COLO829 (cell line): ENCODE measurements at regions not wholly inside any gene's neighbourhood (a gene's known extent, or its start where the extent isn't known, plus 50 kb on each side); places are given as distances from the start of the nearest gene placed in this dataset.
"Not testable (repeated sequence)": the region's sequence is repeated elsewhere in the genome, so short reads cannot be mapped to it uniquely, and the experiment has no call there.

Experiments
- DNase-seq: peaks from one replicate; pipeline ENCODE4 v3.0.0; 2012; ENCODE audit warnings: low spot score

DNA sequence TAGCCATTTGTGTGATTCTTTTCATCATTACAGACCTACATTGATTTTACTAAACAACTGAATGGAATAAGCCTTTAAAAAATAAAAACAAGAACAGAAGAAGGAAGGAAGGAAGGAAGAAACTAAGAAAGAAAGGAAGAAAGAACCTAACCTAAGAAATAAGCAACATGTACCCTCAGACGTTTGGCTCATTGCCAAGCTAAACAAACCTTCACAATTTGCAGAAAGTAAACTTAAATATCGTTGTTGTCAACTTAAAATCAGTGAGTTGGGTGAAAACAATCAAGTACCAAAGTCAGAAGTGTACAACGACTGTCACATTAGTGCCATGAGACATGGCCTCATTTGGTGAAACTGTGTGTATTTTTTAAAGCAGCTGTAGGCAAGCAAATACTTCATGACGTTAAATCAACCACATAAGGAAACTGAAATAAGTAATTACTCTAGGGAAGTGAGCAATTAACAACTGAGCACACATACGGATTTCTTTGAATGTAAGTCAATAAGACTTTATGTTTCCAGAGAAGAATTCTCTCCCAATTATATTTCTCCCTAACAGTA lies 313.1 kb upstream of the TMPRSS15 start:
- DNase-seq: no peak

DNA sequence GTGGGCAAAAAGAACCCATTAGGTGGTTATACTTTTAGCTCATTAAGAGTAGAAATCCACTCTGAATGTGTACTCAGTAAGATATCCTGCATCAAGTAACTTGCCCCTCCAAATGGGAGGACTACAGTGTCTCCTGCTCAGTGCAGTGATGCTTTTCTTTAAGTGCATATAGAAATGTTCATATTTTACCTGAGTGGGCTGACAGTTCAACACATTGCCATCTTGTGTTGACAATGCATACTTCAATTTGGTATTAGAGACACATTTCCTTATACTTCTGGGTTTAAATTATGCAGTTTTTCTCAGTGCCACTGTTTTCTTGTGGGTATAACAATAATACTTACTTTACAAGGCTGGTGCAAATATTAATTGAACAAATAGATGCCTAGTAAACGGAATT lies 318.6 kb upstream of the TMPRSS15 start:
- no peak for DNase-seq

DNA sequence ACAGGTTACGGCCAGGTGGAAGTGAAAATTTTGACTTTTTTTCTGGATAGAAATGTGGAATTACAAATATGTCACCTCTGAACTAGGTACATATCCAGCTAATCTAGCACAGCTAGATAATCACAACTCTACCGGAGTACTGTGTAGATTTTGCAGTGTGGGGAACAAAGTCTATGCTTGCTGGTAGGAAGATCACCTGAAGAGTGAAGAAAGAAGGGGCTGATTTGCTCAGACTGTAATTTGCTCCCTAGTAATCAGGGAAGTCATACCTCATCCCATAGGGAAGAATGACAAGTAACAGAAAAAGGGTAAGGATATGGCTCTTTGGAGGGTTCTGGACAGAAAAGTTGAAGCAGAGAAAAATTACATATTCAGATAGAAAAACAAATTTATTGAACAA lies 319.6 kb upstream of the TMPRSS15 start:
- DNase-seq: no peak

DNA sequence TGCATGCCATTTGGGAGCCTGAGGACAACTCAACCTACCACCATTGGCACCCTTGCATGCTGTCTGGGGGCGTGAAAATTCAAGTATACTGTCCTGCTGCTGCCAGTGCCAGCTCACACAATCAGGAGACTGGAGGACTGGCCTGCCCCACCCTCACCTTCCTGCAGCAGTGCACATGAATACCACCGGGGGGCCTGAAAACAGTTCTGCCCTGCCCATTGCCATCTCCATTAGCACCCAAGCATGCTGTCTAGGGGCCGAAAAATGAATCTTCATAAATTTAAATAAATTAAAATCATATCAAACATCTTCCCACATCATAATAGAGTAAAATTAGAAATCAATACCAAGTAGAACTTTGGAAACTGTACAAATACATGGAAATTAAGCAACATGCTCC lies 322.1 kb upstream of the TMPRSS15 start:
- DNase-seq: no peak

DNA sequence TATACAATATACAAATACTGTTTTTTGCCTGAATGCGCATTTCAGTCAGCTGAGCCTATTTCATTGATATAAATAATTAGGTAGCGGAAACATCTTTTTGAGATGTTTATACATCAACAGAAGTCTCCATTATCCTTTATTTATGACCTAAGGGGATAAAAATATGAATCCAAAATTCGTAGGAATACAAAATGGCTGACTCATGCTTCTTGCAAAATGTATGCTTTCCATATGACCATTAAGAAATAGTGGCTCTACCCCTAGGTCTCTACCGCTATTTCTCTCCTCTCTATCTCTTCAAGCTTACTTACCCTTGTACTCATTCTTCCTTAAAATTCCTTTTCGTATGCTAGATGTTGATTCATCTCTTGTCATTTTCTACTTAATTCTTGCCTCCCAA lies 338.4 kb upstream of the TMPRSS15 start:
- DNase-seq: no peak

DNA sequence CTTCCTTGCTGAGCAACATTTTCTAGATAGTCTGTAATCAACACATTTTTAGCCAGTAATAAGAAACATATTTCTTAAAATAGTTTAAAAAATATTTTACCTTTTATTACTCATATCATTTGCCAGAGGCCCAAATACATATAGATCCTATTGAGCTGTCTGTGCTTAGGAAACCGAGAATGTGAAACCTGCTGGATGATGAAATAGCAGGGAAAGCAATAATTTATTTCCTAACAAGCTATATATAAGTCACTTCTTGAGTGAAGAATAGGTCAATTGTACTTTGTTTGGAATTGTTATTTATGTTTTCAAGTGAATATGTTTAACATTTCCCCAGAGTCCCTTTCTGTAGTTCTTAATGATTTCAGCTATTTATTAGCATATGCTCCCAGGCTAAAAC lies 339.9 kb upstream of the TMPRSS15 start:
- DNase-seq: no peak

DNA sequence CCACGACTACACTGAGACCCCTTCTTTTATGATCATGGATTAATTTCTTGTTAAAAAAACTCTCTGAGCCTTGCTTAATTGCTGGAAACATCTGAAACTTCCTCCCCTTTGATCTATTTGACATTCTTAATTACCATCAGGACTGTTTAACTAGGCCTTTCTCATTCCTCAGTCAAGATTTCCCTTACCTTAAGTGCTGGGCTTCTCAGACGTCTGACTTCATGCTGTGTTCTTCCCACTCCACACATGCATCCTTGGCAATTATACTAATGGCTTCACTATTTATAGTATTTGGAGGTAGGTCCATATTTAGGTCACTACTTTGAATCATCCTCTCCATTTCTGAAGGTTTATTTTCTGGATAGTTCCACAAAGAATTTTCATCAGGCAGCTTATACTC lies 341.3 kb upstream of the TMPRSS15 start:
- no peak for DNase-seq

DNA sequence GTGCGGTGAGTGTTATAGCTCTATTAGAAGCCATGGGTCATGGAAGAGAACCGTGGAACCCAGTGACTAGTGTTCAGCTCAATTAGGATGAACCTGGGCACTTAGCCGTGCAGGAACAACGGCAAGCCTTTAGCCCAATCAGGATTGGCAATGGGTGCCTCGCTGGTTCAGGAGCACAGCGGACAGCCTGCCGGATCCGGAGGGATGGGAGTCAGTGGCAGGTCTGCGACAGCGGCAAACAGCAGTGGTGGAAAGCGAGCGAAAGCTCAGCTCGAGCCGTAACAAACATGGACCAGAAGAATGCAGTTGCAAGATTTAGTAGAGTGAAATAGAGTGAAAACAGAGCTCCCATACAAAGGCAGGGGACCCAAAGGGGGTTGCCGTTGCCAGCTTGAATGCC lies 349.3 kb upstream of the TMPRSS15 start:
- DNase-seq: not testable (repeated sequence)

DNA sequence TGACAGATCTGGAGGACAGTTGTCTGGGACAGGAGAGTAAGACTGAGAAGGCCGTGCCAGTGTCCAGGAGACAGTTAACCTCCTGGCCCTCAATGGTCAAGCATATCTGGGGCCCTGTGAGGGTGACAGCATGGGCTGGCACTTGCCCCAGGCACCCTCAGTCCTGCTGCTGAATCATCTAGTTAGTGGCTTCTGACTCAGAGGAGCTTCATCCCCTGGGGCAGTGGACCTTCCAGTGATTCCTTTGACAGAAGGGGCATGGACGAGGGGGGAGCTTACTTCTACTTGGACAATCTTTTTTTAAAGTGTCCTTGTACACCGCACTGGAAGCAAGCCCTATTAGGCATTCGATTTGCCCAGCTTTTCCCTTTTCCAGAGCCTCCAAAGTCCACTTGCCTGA lies 352.7 kb upstream of the TMPRSS15 start:
- DNase-seq: not testable (repeated sequence)

DNA sequence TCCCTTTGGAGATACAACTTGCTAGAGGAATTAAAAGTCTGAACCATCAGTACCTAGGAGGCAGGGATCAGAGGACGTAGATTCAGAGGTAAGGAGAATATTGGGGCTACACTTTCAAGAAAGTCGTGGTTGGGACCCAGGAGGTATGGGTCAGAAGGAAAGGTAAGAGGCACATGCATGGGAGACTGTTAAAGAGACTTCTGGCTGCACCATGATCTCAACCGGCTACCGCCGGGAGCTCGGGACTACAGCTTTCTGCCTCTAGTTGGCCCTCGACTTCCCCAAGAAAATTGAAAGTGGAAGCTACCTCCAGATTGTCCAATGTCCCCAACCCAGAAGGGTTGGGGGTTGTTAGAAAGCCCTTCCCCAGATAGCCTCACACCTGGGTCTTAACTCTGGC lies 355.7 kb upstream of the TMPRSS15 start:
- DNase-seq: no peak

DNA sequence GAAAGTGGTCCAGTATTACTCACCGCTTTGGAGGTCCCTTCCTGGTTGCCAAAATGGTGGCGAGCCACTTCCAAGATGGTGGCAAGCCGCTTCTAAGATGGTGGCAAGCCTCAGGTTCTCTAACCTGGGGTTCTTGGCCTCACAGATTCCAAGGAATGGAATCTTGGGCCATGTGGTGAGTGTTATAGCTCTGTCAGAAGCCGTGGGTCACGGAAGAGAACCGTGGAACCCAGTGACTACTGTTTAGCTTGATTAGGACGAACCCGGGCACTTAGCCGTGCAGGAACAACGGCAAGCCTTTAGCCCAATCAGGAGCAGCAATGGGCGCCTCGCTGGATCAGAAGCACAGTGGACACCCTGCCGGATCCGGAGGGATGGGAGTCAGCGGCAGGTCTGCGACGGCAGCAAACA lies 356.2 kb upstream of the TMPRSS15 start:
- DNase-seq: no peak

DNA sequence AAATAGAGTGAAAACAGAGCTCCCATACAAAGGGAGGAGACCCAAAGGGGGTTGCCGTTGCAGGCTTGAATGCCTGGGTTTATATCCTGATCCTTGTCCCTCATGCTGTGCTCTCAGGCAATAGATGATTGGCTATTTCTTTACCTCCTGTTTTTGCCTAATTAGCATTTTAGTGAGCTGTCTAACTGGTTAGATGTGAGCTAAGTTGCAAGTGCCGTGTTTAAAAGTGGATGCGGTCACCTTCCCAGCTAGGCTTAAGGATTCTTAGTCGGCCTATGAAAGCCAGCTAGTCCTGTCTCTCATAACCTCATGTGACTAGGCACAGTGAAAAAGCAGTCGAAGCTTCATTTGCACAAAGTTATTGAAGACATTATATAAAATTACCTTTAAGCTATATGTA lies 356.7 kb upstream of the TMPRSS15 start:
- DNase-seq: no peak

DNA sequence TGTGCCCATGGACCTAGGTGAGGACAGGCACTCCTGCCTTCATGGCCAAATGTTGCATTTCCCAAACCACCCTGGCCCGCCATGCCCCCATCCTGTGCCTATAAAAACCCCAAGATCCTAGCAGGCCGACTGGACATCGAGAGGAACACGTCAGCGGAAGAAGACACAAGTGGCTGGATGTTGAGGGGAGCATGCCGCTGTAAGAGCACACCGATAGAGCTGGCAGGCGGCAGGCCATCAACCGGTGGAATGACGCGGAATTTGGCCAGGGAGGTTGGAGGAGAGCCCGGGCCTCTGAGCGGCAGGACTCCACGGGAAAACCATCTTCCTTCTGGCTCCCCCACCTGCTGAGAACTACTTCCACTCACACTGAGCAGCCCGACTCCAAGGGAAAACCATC lies 361.1 kb upstream of the TMPRSS15 start:
- DNase-seq: no peak

DNA sequence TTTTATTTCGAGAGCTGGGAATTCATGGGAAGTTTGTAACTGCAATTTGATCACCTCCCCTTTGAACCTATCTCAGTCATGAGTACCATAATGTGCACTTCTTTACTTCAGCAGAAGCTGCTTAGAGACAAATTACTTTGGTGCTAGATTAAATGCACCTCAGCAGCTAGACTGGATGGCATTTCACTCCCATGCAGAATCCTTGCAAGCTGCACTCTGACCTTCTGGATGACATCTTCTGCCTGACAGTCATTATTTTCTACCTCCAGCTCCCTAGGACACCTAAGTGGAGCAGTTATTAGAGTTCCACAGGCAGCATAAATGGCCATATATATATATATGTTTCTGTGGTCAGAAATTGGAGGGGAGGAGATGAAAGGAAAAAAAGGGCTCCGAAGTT lies 366.0 kb upstream of the TMPRSS15 start:
- DNase-seq: no peak

DNA sequence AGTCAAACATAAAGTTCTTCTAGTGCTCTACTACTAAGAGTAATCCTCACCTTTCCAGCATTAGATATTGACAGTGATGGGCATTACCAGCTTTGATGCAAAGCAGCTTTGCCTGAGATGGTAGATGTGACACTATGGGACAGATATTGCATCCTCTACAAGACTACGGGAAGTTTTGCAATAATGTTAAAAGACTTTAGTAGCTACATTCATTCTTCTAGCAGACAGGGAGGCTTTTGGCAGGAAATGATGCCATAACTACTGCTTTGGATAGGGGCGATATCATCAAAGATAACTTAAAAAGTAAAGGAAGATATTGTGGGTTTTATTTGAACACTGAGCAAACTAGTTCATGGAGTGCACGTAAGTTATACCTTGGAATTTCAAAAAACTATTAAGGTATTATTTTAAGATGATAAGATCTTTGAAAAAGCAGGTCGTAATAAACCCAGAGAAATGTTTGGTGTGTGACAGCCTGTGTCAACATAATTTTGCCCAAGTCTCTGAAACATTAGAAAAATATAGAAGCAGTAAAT lies 368.3 kb upstream of the TMPRSS15 start:
- no peak for DNase-seq

DNA sequence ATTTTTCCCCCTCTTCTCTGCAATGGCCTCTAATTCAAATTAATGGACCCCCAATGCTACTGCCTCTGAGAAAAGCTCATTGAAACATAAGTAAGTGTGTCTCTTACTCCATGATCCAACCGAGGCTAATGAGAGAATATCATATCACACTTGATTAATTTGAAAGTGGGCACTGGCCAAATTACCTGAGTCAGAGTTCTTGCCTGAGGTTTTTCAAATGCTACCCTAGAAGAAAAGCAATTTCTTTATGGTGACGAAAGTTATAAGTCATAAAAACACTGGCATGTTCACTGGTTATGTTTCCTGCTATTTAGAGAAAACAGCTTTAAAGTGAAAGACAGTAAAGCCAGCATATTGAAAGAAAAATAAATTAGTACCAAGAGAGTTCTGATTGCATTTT lies 368.8 kb upstream of the TMPRSS15 start:
- DNase-seq: no peak

DNA sequence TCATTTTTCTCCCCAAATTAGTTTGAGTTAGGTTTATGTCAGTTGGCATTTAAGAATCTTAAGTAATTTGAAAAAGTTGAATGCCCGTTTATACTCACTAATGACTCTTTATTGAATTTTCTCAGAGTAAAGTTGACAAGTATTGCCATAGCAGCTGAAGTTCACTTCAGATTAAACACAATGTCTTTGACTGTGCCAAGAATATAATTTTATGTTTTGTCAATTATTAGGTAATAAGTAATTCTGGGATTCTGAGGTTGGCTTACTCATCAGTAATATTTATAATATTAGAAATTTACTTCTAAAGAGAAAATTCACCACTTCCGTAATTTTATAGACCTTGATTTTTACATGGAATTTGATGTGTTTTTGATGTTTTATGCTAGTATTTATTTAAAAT lies 369.3 kb upstream of the TMPRSS15 start:
- no peak for DNase-seq

DNA sequence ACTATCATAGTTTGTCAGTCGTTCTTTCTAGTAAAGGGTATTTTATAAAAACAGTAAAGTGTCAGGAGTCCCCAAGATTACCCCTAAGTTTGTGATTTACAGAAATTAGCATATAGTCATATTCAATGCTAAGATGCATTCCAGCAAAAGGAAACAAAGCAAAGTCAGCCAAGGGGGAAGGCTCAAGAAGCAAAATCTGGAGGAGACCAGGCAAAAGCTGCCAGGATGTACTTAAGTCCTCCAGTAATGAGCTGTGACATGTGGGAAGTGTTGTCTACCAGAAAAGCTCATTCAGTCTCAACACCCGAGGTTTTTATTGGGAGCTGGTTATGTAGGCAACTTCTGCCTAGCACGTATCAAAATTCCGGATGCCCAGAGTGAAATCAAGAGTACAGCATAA lies 373.4 kb upstream of the TMPRSS15 start:
- no peak for DNase-seq

DNA sequence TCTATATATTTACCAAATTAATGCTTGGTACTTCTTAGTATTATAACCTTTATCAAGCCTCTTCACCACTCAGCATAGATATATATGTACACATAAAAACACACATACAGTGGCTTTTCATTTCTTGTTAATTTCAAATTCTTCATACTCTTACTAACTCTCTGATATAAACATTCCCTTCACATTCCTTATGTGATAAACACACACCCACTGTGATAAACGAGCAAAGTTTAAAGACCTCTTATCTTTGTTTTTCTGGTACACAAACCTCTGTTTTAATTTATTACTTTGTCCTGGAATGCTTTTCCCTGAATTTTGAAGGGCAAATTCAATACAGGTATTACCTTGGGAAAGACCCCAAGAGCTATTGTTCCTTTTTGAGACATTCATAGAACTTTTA lies 379.1 kb upstream of the TMPRSS15 start:
- DNase-seq: no peak

DNA sequence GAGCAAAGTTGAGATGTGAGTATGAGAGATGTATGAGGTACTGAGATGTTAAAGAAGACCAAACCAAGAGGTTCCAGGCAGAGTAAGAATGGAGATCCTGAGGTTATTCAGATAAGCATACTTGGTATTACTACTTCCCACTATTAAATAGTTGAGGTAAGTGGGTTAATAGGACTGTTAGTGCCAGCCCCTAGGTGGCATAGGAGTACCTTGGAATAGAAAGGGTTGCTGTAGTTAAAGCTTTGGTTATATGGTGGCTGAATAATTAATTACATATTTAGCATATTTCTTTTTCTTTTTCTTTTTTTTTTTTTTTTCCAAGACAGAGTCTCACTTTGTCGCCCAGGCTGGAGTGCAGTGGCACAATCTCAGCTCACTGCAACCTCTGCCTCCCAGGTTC lies 397.9 kb upstream of the TMPRSS15 start:
- peak; percentile 10 for DNase-seq

DNA sequence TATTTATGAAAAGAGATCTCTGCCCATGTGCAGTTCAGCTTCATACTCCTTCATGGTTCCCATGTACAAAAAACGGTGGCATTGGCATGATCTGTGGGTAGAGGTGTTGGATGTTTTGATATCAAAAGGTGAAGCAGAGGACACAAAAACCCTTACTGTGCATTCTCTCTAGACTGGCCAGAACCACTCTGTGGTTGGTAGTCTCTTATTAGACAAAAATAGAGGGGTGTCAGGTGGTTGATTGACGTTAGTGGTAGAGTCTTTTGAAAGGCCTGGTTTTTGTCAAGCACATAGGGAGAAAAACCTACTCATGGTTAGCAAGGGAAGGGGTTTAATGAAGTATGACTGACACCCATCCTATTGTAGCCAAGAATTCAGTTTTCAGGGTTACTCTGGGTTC lies 400.0 kb upstream of the TMPRSS15 start:
- DNase-seq: no peak

DNA sequence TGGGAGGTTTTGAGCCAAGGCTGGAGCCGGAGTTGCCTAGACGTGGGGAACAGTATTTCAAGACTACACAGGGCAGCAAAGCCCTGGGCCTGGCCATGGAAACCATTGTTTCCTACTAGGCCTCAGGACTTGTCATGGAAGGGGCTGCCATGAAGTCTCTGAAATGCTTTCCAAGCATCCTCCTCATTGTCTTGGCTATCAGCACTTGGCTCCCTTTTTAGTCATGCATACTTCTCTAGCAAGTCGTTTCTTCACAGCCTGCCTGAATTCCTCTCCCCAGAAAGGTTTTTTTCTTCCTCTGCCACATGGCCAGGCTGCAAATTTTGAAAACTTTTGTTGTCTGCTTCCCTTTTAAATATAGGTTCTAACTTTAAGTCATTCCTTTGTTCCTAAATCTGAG lies 406.6 kb upstream of the TMPRSS15 start:
- DNase-seq: no peak

DNA sequence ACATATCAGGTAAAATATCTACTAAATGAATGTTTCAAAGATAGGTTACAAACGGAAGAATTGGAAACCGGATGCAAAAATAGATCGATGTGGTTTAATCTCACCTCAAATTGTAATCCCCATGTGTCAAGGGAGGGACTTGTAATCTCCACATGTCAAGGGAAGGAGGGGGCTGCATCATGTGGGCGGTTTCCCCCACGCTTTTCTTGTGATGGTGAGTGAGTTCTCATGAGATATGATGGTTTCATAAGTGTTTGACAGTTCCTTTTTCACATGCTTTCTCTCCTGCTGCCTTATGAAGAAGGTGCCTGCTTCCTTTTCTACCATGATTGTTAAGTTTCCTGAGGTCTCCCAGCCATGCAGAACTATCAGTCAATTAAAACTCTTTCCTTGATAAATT lies 408.7 kb upstream of the TMPRSS15 start:
- DNase-seq: no peak

DNA sequence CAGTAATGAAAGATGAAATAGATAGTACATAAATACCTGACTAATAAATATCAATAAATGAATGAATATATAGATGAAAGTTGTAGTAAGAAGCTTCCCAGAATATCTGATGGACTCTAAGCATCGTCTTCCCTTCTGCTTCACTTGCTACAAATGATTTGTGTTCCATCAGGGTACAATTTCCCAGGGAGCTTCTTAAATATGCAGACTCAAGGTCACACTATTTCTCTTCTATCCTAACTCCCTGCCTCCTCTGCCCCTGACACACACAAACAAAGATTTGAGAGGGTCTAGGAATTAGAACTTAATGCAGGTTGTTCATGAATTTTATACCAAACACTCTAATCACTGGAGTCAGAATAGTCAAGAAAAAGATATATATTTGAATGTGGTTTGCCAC lies 415.9 kb upstream of the TMPRSS15 start:
- DNase-seq: no peak

DNA sequence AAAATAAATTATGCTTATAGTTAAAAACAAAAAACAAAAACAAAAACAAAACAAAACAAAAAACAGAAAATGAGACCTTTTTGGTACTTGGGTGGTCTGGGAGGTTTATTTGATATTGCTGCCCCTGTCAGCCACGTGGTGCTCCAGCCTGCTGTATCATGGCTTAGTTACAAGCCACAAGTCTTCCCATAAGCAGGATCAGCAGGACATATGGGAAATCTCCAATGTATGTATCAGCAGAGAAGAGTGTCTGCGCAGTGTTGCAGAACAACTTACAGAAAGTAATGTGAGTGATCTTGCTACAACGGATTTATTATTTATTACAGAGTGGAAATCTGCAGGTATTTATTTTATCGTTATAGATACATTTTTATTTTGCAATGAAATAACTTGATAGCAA lies 423.0 kb upstream of the TMPRSS15 start:
- no peak for DNase-seq
